C4-2B (cell line): ENCODE measurements at regions not wholly inside any gene's neighbourhood (a gene's known extent, or its start where the extent isn't known, plus 50 kb on each side); places are given as distances from the start of the nearest gene placed in this dataset.
"Not testable (repeated sequence)": the region's sequence is repeated elsewhere in the genome, so short reads cannot be mapped to it uniquely, and the experiment has no call there.

Experiments used
- H3K27ac ChIP-seq: fragments of 450-650 bp; 2 replicates; pipeline ENCODE4 v1.5.1; 2017
- CTCF ChIP-seq: fragments of 450-650 bp; conservative IDR thresholded peaks from 2 replicates; pipeline ENCODE4 v1.5.1; 2017; ENCODE audit warnings: mild to moderate bottlenecking
- ZFX ChIP-seq: fragments of 450-650 bp; IDR thresholded peaks from 2 replicates; pipeline ENCODE4 v1.6.1; 2017

GRCh38 chr2:217599906-217600305 is 402.9 kb downstream of the TNS1 start:
- no peak overlapping the region for H3K27ac ChIP-seq
- no peak for TF ChIP-seq ZFX
- TF ChIP-seq CTCF, result no peak

GRCh38 chr2:217597681-217598080 is 405.1 kb downstream of the TNS1 start:
- H3K27ac ChIP-seq, result no peak overlapping the region
- no peak for TF ChIP-seq ZFX
- no peak for TF ChIP-seq CTCF

GRCh38 chr2:217597145-217597544 is 405.6 kb downstream of the TNS1 start:
- TF ChIP-seq CTCF (no peak), ZFX (no peak)

GRCh38 chr2:217593732-217594131 is 409.1 kb downstream of the TNS1 start:
- no peak for TF ChIP-seq CTCF
- TF ChIP-seq ZFX, result no peak
- H3K27ac ChIP-seq, result no peak overlapping the region

More at GRCh38 chr2:217597145-217597544, 405.6 kb downstream of the TNS1 start:
- no peak overlapping the region for H3K27ac ChIP-seq

GRCh38 chr2:217588266-217588665 is 414.5 kb downstream of the TNS1 start:
- TF ChIP-seq ZFX (no peak), CTCF (no peak)
- H3K27ac ChIP-seq, result no peak overlapping the region

GRCh38 chr2:217585362-217585761 is 417.4 kb downstream of the TNS1 start:
- TF ChIP-seq ZFX (no peak), CTCF (no peak)
- H3K27ac ChIP-seq, result no peak overlapping the region

- not testable (repeated sequence) for H3K27ac ChIP-seq
Measured at GRCh38 chr2:217580407-217580806, 422.4 kb downstream of the TNS1 start.

GRCh38 chr2:217573571-217573970 is 429.2 kb downstream of the TNS1 start:
- TF ChIP-seq ZFX (no peak), CTCF (no peak)
- H3K27ac ChIP-seq, result no peak overlapping the region
